H1 (cell line): ENCODE measurements at regions not wholly inside any gene's neighbourhood (a gene's known extent, or its start where the extent isn't known, plus 50 kb on each side); places are given as distances from the start of the nearest gene placed in this dataset.

Source experiments
- CTCF ChIA-PET: fragments of 300-600 bp; sonication (Branson Sonifier 250); formaldehyde crosslinking; loops from one replicate; lab custom pipeline; 2021; ENCODE audit not compliant: partially characterized antibody; lab: Charles Lee
- POLR2A ChIA-PET: fragments of 300-600 bp; sonication (Branson Sonifier 250); formaldehyde crosslinking; loops from one replicate; lab custom pipeline; 2021; ENCODE audit warnings: inconsistent platforms; ENCODE audit not compliant: partially characterized antibody; lab: Charles Lee
- DNase-seq, 2 experiments: peaks; one replicate each; pipeline versions ENCODE4 v3.0.0 to v3.0.0-alpha.2; 2010 to 2022; ENCODE audit warnings: low spot score in 2 of 2, low read depth in 1 of 2, mixed read lengths in 1 of 2
- FAIRE-seq: peaks from 2 replicates; lab custom pipeline; 2011; peaks lifted over from hg19 to GRCh38; lab: Jason Lieb, UNC
- H2AFZ ChIP-seq: 2 replicates; pipeline ENCODE4 v1.8.1; 2012; ENCODE audit warnings: low read length, inconsistent platforms
- H2AK5ac ChIP-seq: 2 replicates; pipeline ENCODE4 v1.6.1; 2013; ENCODE audit warnings: low read depth, low read length
- H2BK120ac ChIP-seq: replicated peaks from 2 replicates; pipeline ENCODE3; 2013; ENCODE audit warnings: low read depth, low read length, inconsistent platforms
- H2BK12ac ChIP-seq: 2 replicates; pipeline ENCODE4 v1.6.1; 2013; ENCODE audit warnings: low read depth, low read length
- H2BK15ac ChIP-seq: 2 replicates; pipeline ENCODE4 v1.6.1; 2013; ENCODE audit warnings: low read length
- H2BK20ac ChIP-seq: 2 replicates; pipeline ENCODE4 v1.6.1; 2013; ENCODE audit warnings: low read length
- H2BK5ac ChIP-seq: 2 replicates; pipeline ENCODE4 v1.6.1; 2013; ENCODE audit warnings: low read depth, low read length
- H3K14ac ChIP-seq: 2 replicates; pipeline ENCODE4 v1.6.1; 2013; ENCODE audit warnings: inconsistent platforms; ENCODE audit not compliant: insufficient read length
- H3K18ac ChIP-seq: 2 replicates; pipeline ENCODE4 v1.6.1; 2013; ENCODE audit warnings: low read length; ENCODE audit errors: extremely low read depth
- H3K23ac ChIP-seq: 2 replicates; pipeline ENCODE4 v1.6.1; 2013; ENCODE audit warnings: inconsistent platforms; ENCODE audit not compliant: insufficient read length
- H3K23me2 ChIP-seq: 2 replicates; pipeline ENCODE4 v1.6.1; 2013; ENCODE audit warnings: low read depth, low read length
- H3K27ac ChIP-seq: 2 replicates; pipeline ENCODE4 v1.6.1; 2011; ENCODE audit warnings: low read depth, low read length, inconsistent platforms
- H3K27me3 ChIP-seq, 4 experiments: replicated peaks in 1 of 4; 1 replicate in 1 of 4; 2 replicates in 3 of 4; pipeline versions ENCODE4 v1.6.1 to v1.8.1; 2011 to 2013; ENCODE audit warnings: low read length in 3 of 4, mild to moderate bottlenecking in 3 of 4, inconsistent platforms in 2 of 4, mixed read lengths in 2 of 4, moderate library complexity in 1 of 4; ENCODE audit not compliant: control insufficient read depth in 3 of 4, insufficient read depth in 3 of 4; ENCODE audit errors: extremely low read depth in 1 of 4
- H3K36me3 ChIP-seq, 4 experiments: 2 replicates each; pipeline versions ENCODE4 v1.6.1 to v1.8.1; 2011 to 2013; ENCODE audit warnings: mild to moderate bottlenecking in 4 of 4, low read length in 3 of 4, moderate library complexity in 2 of 4, control low read depth in 1 of 4, inconsistent platforms in 1 of 4; ENCODE audit not compliant: insufficient read depth in 4 of 4, control insufficient read depth in 2 of 4
- H3K4ac ChIP-seq: replicated peaks from 2 replicates; pipeline ENCODE3; 2013; ENCODE audit warnings: low read length, low read depth, mixed read lengths, inconsistent platforms; ENCODE audit not compliant: insufficient read length
- H3K4me1 ChIP-seq, 4 experiments: replicated peaks in 1 of 4; 1 replicate in 1 of 4; 2 replicates in 3 of 4; pipeline versions ENCODE4 v1.6.1 to v1.8.1; 2011 to 2013; ENCODE audit warnings: low read length in 3 of 4, inconsistent platforms in 2 of 4, mixed read lengths in 1 of 4; ENCODE audit not compliant: insufficient read depth in 4 of 4, control insufficient read depth in 3 of 4
- H3K4me2 ChIP-seq, 2 experiments: 2 replicates each; pipeline versions ENCODE4 v1.6.1 to v1.8.1; 2011 to 2013; ENCODE audit warnings: low read depth in 2 of 2, low read length in 2 of 2, control low read depth in 1 of 2, inconsistent platforms in 1 of 2, mild to moderate bottlenecking in 1 of 2; ENCODE audit not compliant: insufficient read depth in 1 of 2
- H3K4me3 ChIP-seq, 4 experiments: fragments of 200-600, 300-600 bp in 1 of 4; sonication (generic), shearing (Covaris generic), sonication (Bioruptor Twin) in 1 of 4; 2 replicates each; pipeline versions ENCODE4 v1.5.1 to v1.8.1; 2011 to 2016; ENCODE audit warnings: low read length in 4 of 4, low read depth in 3 of 4, control low read depth in 2 of 4, inconsistent platforms in 2 of 4, mild to moderate bottlenecking in 2 of 4, mixed read lengths in 1 of 4, moderate library complexity in 1 of 4; ENCODE audit not compliant: insufficient read depth in 2 of 4; ENCODE audit errors: extremely low read depth in 1 of 4
- H3K56ac ChIP-seq: replicated peaks from 2 replicates; pipeline ENCODE3; 2013; ENCODE audit warnings: low read depth, mild to moderate bottlenecking, mixed read lengths, low read length, inconsistent platforms; ENCODE audit not compliant: insufficient read length
- H3K79me1 ChIP-seq: 2 replicates; pipeline ENCODE4 v1.6.1; 2013; ENCODE audit warnings: low read depth, low read length, control low read depth
- H3K79me2 ChIP-seq, 2 experiments: 2 replicates each; pipeline versions ENCODE4 v1.6.1 to v1.8.1; 2012 to 2013; ENCODE audit warnings: low read length in 2 of 2, mild to moderate bottlenecking in 2 of 2, inconsistent platforms in 1 of 2; ENCODE audit not compliant: insufficient read depth in 2 of 2, control insufficient read depth in 1 of 2
- H3K9ac ChIP-seq, 4 experiments: replicated peaks in 1 of 4; 1 replicate in 1 of 4; 2 replicates in 3 of 4; pipeline versions ENCODE4 v1.6.1 to v1.8.1; 2011 to 2013; ENCODE audit warnings: low read depth in 3 of 4, low read length in 3 of 4, control low read depth in 2 of 4, mild to moderate bottlenecking in 2 of 4, moderate library complexity in 2 of 4, inconsistent platforms in 1 of 4; ENCODE audit errors: extremely low read depth in 1 of 4
- H3K9me3 ChIP-seq, 2 experiments: 2 replicates each; pipeline versions ENCODE4 v1.6.1 to v1.8.1; 2012 to 2013; ENCODE audit warnings: mild to moderate bottlenecking in 2 of 2, moderate library complexity in 2 of 2, control low read depth in 1 of 2, inconsistent platforms in 1 of 2, low read depth in 1 of 2, low read length in 1 of 2, mixed read lengths in 1 of 2; ENCODE audit not compliant: insufficient read depth in 2 of 2
- H4K20me1 ChIP-seq, 2 experiments: replicated peaks in 1 of 2; 2 replicates each; pipeline versions ENCODE3 to v1.8.1; 2011 to 2013; ENCODE audit warnings: inconsistent platforms in 2 of 2, low read length in 2 of 2, mild to moderate bottlenecking in 1 of 2; ENCODE audit not compliant: insufficient read depth in 2 of 2, control insufficient read depth in 1 of 2
- H4K5ac ChIP-seq: 2 replicates; pipeline ENCODE4 v1.6.1; 2013; ENCODE audit warnings: low read length, low read depth, mixed read lengths, inconsistent platforms; ENCODE audit not compliant: insufficient read length
- H4K8ac ChIP-seq: 2 replicates; pipeline ENCODE4 v1.8.0; 2013; ENCODE audit warnings: mild to moderate bottlenecking, moderate library complexity, low read length, inconsistent platforms; ENCODE audit not compliant: insufficient read depth; ENCODE audit errors: extremely low read depth
- H4K91ac ChIP-seq: replicated peaks from 2 replicates; pipeline ENCODE3; 2013; ENCODE audit warnings: low read length, mixed read lengths, inconsistent platforms; ENCODE audit not compliant: insufficient read length
- HDAC6 ChIP-seq: IDR thresholded peaks from one replicate; pipeline ENCODE4 v1.7.1; 2012; ENCODE audit warnings: low read depth, mild to moderate bottlenecking, inconsistent platforms, low read length, moderate library complexity
- WGBS, 2 experiments: shearing (Covaris generic) in 1 of 2; methylation state at CpG; one replicate each; pipeline versions ENCODE4 v1.1.6 to v1.1.7; 2013 to 2015; ENCODE audit warnings: low lambda C conversion rate in 2 of 2, mixed read lengths in 2 of 2, inconsistent platforms in 1 of 2, low coverage in 1 of 2, missing lambda C conversion rate in 1 of 2; ENCODE audit not compliant: insufficient replicate concordance in 2 of 2, insufficient coverage in 1 of 2, insufficient read length in 1 of 2; ENCODE audit errors: extremely low coverage in 1 of 2, missing lambda C conversion rate in 1 of 2; 5-methylcytosine and 5-hydroxymethylcytosine counted together

DNA sequence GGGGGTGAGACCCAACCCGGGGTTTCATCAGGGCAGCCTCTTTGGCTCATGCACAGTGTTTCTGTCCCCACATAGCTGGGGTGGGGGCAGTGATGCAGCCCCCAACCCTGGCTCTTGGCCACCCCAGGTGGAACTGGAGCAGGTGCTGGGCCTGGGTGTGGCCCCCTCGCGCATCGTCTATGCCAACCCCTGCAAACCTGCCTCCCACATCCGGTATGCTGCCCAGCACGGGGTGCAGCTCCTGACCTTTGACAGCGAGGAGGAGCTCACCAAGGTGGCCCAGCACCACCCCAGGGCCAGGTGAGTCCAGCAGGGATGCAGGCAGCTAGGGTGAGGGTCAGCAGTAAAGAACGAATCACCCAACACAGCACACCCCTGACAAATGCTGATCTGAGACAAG lies 72.3 kb upstream of the TINAGL1 start:
- peaks cover 4 to 16% (median 13%) of the 10 kb centered on the region in 4 experiments for H3K4me1 ChIP-seq
- H3K36me3 ChIP-seq, result no peaks in the 10 kb centered on the region
- no peaks in the 10 kb centered on the region for H3K79me2 ChIP-seq
- FAIRE-seq (no peak), DNase-seq (no peak)
- H3K23me2 ChIP-seq, result no peaks in the 10 kb centered on the region
- H2BK20ac ChIP-seq, result peak overlapping the region; percentile 97
- H3K9me3 ChIP-seq, result no peaks in the 10 kb centered on the region
- H4K91ac ChIP-seq, result peak overlapping the region; percentile 56
- H4K5ac ChIP-seq, result no peak overlapping the region
- no peak overlapping the region for H4K8ac ChIP-seq
- no peak overlapping the region for H2AK5ac ChIP-seq
- H2BK15ac ChIP-seq, result peak overlapping the region; percentile 61; the same call in 1 of the 2 replicates
- no peak overlapping the region for H3K27ac ChIP-seq
- H3K18ac ChIP-seq, result no peak overlapping the region; the same call in 1 of the 2 replicates
- no peak overlapping the region for H2BK120ac ChIP-seq
- WGBS, 2 experiments, result 78% methylated on average over 8 of the region's 8 CpGs; no CpG with 5 or more reads in 1 of the 2 experiments
- no peak overlapping the region for H3K23ac ChIP-seq
- peak overlapping the region in 1 of 2 experiments; percentile 32; a peak in 1 of 4 replicates for H3K4me2 ChIP-seq
- CTCF ChIA-PET, result interaction anchor here (0.8 kb wide), 1 partner anchor 44 kb away, joined by 3 read pairs; no protein-coding TSS in a partner anchor
- no peaks in the 10 kb centered on the region for H3K79me1 ChIP-seq
- POLR2A ChIA-PET, result no interaction called here
- no peak overlapping the region for H3K14ac ChIP-seq
- H2AFZ ChIP-seq, result no peak overlapping the region
- no peaks in the 10 kb centered on the region for H3K27me3 ChIP-seq
- H3K4ac ChIP-seq, result peak overlapping the region; percentile 82
- no peak overlapping the region for H3K56ac ChIP-seq
- 0 out of 2 replicates have a peak overlapping the region, but pooled peaks have one; percentile 44 for H2BK5ac ChIP-seq
- H3K9ac ChIP-seq, result no peak overlapping the region
- H4K20me1 ChIP-seq, result peaks cover 0 to 1% of the 10 kb centered on the region in 2 experiments
- no peak overlapping the region for H3K4me3 ChIP-seq
- TF ChIP-seq HDAC6, result no peak
- peak overlapping the region; percentile 84; the same call in 1 of the 2 replicates for H2BK12ac ChIP-seq
